ENCODE measurements at regions not wholly inside any gene's neighbourhood (a gene's known extent, or its start where the extent isn't known, plus 50 kb on each side); places are given as distances from the start of the nearest gene placed in this dataset.

DNA sequence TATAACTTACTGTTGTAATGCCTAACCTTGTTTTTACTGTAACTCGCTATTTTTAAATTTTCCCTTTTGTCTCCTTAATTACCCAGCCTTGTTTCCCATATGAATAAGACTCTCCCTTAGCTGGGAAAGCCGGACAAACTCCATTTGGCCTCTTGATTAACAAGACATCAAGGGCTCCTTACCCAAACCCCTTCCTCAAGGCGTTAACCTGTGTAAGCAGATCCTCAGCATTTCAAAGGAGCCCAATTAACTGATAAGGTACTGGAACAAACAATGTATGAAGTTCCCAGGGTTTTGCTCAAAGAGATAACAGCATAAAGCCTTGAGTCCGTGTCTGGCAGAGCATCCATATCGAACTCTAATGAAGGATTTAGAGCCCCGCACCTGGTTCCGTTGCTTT, 66.0 kb upstream of the SIMC1 start:
- Histone ChIP-seq H3K27ac (no peak overlapping the region), H3K4me3 (no peak overlapping the region), H3K9me3 (no peaks in the 10 kb centered on the region), H3K27me3 (peaks cover 29% of the 10 kb centered on the region), H3K36me3 (no peaks in the 10 kb centered on the region), H3K4me1 (no peaks in the 10 kb centered on the region)
- TF ChIP-seq, protein P1, sequence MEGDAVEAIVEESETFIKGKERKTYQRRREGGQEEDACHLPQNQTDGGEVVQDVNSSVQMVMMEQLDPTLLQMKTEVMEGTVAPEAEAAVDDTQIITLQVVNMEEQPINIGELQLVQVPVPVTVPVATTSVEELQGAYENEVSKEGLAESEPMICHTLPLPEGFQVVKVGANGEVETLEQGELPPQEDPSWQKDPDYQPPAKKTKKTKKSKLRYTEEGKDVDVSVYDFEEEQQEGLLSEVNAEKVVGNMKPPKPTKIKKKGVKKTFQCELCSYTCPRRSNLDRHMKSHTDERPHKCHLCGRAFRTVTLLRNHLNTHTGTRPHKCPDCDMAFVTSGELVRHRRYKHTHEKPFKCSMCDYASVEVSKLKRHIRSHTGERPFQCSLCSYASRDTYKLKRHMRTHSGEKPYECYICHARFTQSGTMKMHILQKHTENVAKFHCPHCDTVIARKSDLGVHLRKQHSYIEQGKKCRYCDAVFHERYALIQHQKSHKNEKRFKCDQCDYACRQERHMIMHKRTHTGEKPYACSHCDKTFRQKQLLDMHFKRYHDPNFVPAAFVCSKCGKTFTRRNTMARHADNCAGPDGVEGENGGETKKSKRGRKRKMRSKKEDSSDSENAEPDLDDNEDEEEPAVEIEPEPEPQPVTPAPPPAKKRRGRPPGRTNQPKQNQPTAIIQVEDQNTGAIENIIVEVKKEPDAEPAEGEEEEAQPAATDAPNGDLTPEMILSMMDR (IDR thresholded peaks at IDR 0.05) = no peak
- TF ChIP-seq POLR2A (IDR thresholded peaks at IDR 0.05) = no peak
- no peak for DNase-seq (ENCODE audit: low spot score in 2 of 2)
- WGBS = 71% methylated on average over 7 of the region's 7 CpGs

DNA sequence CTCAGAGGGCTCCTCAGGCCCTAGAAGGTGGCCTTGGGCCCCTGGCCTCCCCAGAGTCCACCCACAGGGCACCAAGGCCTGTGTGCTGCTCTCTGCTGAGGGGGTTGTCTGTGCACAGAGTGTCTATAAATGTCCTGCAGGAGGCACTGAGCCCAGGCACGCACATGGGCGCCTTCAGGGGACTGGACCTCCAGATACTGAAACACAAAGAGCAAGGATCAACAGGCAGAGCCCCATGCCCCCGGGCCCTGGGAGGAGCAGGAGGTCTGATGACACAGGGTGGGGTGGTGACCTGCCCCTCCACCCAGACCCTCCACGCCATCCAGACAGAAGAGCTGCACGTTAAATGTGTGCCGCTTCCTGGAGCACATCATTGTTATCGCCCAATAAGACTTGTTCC, 64.6 kb upstream of the SIMC1 start:
- no peak for DNase-seq (ENCODE audit: low spot score in 2 of 2)
- Histone ChIP-seq H3K27me3 (peaks cover 42% of the 10 kb centered on the region), H3K4me3 (no peak overlapping the region), H3K36me3 (no peaks in the 10 kb centered on the region), H3K4me1 (no peaks in the 10 kb centered on the region), H3K27ac (no peak overlapping the region), H3K9me3 (no peaks in the 10 kb centered on the region)
- WGBS = 58% methylated on average over 5 of the region's 7 CpGs
- TF ChIP-seq EP300 (IDR thresholded peaks at IDR 0.05) = no peak

DNA sequence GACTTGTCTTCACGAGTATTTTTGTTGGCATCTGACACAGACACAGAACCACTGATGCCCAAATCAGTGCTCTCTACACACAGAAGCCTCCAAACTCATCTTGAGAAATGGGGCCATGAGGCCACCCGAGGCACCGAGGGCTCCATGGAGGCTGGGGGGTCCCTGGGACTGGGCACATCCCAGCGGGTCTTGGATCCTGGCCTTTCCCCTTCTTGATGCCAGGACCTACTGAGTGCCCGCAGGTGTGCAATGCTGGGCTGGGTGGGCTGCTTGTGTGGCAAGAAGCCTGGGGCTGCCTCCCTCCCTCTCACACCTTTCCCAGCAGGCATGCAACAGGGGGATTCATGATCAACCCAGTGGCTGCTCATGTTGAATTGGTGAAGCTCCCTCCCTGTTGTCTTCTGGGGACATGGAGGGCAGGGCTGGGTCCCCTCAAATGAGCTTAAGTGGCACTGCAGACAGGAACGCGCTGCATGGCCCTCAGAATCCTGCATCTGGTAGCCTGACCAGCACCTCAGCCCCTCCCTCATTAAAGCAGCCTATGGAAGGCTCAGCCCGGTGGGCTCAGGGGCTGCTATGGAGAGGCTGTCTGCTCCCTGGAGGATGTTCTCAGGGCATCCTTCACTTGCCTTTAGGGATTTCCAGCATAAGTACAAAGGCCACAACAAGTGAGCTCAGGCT, 63.7 kb upstream of the SIMC1 start:
- Histone ChIP-seq H3K36me3 (no peaks in the 10 kb centered on the region), H3K27ac (no peak overlapping the region), H3K4me1 (no peaks in the 10 kb centered on the region), H3K9me3 (no peaks in the 10 kb centered on the region), H3K4me3 (no peak overlapping the region), H3K27me3 (peaks cover 50% of the 10 kb centered on the region)
- WGBS = 77% methylated on average over 6 of the region's 8 CpGs
- no peak for TF ChIP-seq POLR2A (IDR thresholded peaks at IDR 0.05)
- TF ChIP-seq, protein P1 (IDR thresholded peaks at IDR 0.05) = no peak
- TF ChIP-seq POLR2AphosphoS5 (IDR thresholded peaks at IDR 0.05) = no peak
- no peak for TF ChIP-seq EP300 (IDR thresholded peaks at IDR 0.05)
- no peak for DNase-seq (ENCODE audit: low spot score in 2 of 2)

DNA sequence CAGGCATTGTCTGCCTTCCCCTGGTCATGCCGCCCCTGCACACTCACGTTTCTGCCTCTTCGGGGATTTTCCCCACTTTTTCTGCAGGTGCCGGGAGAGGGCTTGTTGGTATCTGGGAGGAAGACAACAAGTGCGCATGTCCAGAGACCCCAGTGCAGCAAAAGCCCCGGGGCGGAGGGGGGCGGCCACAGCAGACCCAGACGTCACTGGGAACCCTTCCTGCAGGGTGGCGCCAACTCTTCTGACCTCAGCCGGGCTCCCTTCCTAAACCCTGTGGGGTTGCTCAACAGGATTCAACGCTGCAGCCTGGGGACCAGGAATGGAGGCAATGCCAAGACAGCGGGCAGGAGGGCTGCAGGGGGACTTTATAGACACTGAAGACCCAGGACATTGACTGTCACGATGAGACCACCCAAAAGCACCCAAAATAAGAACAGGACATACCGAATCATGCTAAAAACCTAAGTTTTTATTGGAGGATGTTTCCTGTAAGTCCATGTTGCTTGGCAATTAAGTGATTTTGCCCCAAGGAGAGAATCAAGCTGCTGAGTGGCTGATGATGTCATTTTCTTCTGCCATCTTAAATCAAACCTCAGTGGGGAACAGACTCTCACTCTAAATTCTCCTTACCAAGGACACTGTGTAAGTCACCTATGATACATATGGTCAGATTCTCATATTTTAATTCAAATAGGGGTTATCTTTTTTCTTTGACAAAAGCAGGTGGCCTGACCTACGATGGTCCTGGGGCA, 62.9 kb upstream of the SIMC1 start:
- WGBS = 76% methylated on average over 8 of the region's 16 CpGs
- H3K36me3 ChIP-seq = no peaks in the 10 kb centered on the region
- no peak overlapping the region for H3K27ac ChIP-seq
- no peak overlapping the region for H3K4me3 ChIP-seq
- no peak for DNase-seq (ENCODE audit: low spot score in 2 of 2)
- TF ChIP-seq POLR2AphosphoS5 (IDR thresholded peaks at IDR 0.05) (no peak), EP300 (IDR thresholded peaks at IDR 0.05) (no peak), POLR2A (IDR thresholded peaks at IDR 0.05) (no peak)
- TF ChIP-seq, protein P1 (IDR thresholded peaks at IDR 0.05) = no peak
- H3K27me3 ChIP-seq = peaks cover 58% of the 10 kb centered on the region
- no peaks in the 10 kb centered on the region for H3K4me1 ChIP-seq
- no peaks in the 10 kb centered on the region for H3K9me3 ChIP-seq

DNA sequence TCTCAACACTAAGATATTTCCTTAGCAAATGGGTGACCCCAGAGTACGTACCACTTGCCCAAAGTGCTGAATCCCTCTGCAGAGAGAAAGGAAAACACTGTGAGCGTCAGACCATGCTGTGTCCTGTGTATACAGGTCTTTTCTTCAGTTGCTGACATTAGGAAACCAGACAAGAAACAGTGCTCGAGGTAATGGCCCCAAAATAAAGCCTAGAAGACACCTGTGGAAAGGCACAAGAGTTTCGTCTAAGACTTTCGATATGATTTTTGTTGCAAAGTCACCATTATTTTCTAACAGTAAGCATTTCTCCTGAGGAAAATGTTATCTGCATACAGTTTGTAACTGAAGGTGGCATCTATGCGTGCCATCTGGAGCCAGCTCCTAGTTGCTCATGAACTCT, 62.0 kb upstream of the SIMC1 start:
- Histone ChIP-seq H3K27me3 (peaks cover 67% of the 10 kb centered on the region), H3K4me3 (no peak overlapping the region), H3K36me3 (no peaks in the 10 kb centered on the region), H3K27ac (no peak overlapping the region), H3K9me3 (no peaks in the 10 kb centered on the region), H3K4me1 (no peaks in the 10 kb centered on the region)
- no peak for DNase-seq (ENCODE audit: low spot score in 2 of 2)
- TF ChIP-seq POLR2A (IDR thresholded peaks at IDR 0.05) (no peak), EP300 (IDR thresholded peaks at IDR 0.05) (no peak), POLR2AphosphoS5 (IDR thresholded peaks at IDR 0.05) (no peak)
- TF ChIP-seq, protein P1 (IDR thresholded peaks at IDR 0.05) = no peak
- 74% methylated on average over 6 of the region's 6 CpGs for WGBS

All from suprapubic skin (tissue), 4 donors.